ENCODE measurements at regions not wholly inside any gene's neighbourhood (a gene's known extent, or its start where the extent isn't known, plus 50 kb on each side); places are given as distances from the start of the nearest gene placed in this dataset.

GRCh38 chr11:121714351-121714750 lies 261.6 kb upstream of the SORL1-AS1 start:
- no peak overlapping the region for H3K4me3 ChIP-seq (replicated peaks; ENCODE audit: low read depth, low read length)
- no peak for TF ChIP-seq CTCF (IDR thresholded peaks at IDR 0.05; ENCODE audit: low read depth, low read length, missing control alignments)
- DNase-seq (ENCODE audit: extremely low read depth, low read depth): no peak

- H3K4me3 ChIP-seq (replicated peaks; ENCODE audit: low read depth, low read length): no peak overlapping the region
- no peak for DNase-seq (ENCODE audit: extremely low read depth, low read depth)
- TF ChIP-seq CTCF (IDR thresholded peaks at IDR 0.05; ENCODE audit: low read depth, low read length, missing control alignments): no peak
Measured at GRCh38 chr11:121711939-121712338, 259.2 kb upstream of the SORL1-AS1 start.

- H3K4me3 ChIP-seq (replicated peaks; ENCODE audit: low read depth, low read length): no peak overlapping the region
- no peak for DNase-seq (ENCODE audit: extremely low read depth, low read depth)
- no peak for TF ChIP-seq CTCF (IDR thresholded peaks at IDR 0.05; ENCODE audit: low read depth, low read length, missing control alignments)
Measured at GRCh38 chr11:121711236-121711635, 258.5 kb upstream of the SORL1-AS1 start.

- no peak for TF ChIP-seq CTCF (IDR thresholded peaks at IDR 0.05; ENCODE audit: low read depth, low read length, missing control alignments)
- no peak overlapping the region for H3K4me3 ChIP-seq (replicated peaks; ENCODE audit: low read depth, low read length)
- no peak for DNase-seq (ENCODE audit: extremely low read depth, low read depth)
Measured at GRCh38 chr11:121706884-121707420, 254.2 kb upstream of the SORL1-AS1 start.

GRCh38 chr11:121703201-121703600 lies 250.4 kb upstream of the SORL1-AS1 start:
- TF ChIP-seq CTCF (IDR thresholded peaks at IDR 0.05; ENCODE audit: low read depth, low read length, missing control alignments): no peak
- no peak for DNase-seq (ENCODE audit: extremely low read depth, low read depth)
- H3K4me3 ChIP-seq (replicated peaks; ENCODE audit: low read depth, low read length): no peak overlapping the region

GRCh38 chr11:121700968-121701367 lies 248.2 kb upstream of the SORL1-AS1 start:
- TF ChIP-seq CTCF (IDR thresholded peaks at IDR 0.05; ENCODE audit: low read depth, low read length, missing control alignments): no peak
- no peak for DNase-seq (ENCODE audit: extremely low read depth, low read depth)
- H3K4me3 ChIP-seq (replicated peaks; ENCODE audit: low read depth, low read length): no peak overlapping the region

GRCh38 chr11:121699801-121700200 lies 247.0 kb upstream of the SORL1-AS1 start:
- no peak for TF ChIP-seq CTCF (IDR thresholded peaks at IDR 0.05; ENCODE audit: low read depth, low read length, missing control alignments)
- no peak overlapping the region for H3K4me3 ChIP-seq (replicated peaks; ENCODE audit: low read depth, low read length)

More at GRCh38 chr11:121699801-121700200, 247.0 kb upstream of the SORL1-AS1 start:
- no peak for DNase-seq (ENCODE audit: extremely low read depth, low read depth)

Data from HFF-Myc (cell line).